Activated CD4-positive, alpha-beta T cell treated with anti-CD3 and anti-CD28 coated beads, Interleukin-2, amount 50 U/mL, for 48 hours (primary cell): ENCODE measurements at regions not wholly inside any gene's neighbourhood (a gene's known extent, or its start where the extent isn't known, plus 50 kb on each side); places are given as distances from the start of the nearest gene placed in this dataset.
"Not testable (repeated sequence)": the region's sequence is repeated elsewhere in the genome, so short reads cannot be mapped to it uniquely, and the experiment has no call there.

Experiments used
- DNase-seq, 2 experiments: peaks; one replicate each; pipeline ENCODE4 v3.0.0-alpha.2; 2020

GRCh38 chr1:14270821-14271220 is 327.7 kb upstream of the KAZN start:
- DNase-seq: no peak

DNA sequence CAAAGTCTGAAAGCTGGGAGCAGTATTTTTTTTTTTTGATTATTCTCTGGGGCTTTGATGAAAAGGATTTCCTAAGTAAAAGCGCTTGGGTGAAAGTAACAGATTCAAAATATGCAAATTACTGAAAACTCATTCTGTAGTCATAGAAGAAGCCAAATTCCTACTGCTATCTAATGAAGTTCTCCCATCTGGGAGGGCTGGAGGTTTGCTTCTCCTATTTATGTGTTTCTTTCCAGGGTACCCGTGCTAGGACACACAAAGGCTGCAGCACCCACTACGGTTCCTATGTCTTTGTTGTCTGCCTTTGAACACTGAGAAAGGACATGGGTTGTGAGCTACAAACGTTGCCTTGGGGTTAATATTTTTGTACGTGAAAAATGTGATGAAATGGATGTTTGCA is 324.7 kb upstream of the KAZN start:
- DNase-seq: no peak

- DNase-seq: not testable (repeated sequence)
Measured at GRCh38 chr1:14279891-14280290, 318.6 kb upstream of the KAZN start.

- no peak for DNase-seq
Measured at GRCh38 chr1:14280909-14281308, 317.6 kb upstream of the KAZN start.

DNA sequence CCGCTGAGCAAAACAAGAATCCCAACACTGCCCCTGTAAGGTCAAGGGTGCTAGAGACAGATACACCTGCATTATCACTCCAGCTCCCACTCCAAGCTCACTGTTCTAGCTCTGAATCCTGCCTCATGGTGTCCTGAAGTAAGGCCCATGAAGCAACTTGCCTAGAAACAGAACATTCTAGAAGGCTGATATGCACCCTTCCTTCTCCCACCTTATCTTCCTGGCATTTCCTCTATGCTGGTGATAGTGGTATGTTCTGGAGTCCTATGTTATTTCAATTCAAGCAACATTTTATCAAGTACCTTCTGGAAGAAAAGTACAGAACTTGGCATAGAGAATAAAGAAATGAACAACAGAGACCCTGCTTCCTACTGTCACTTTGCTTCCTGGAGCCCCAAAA is 317.1 kb upstream of the KAZN start:
- no peak for DNase-seq

- DNase-seq: no peak
Measured at GRCh38 chr1:14282707-14283106, 315.8 kb upstream of the KAZN start.

- no peak for DNase-seq
Measured at GRCh38 chr1:14285238-14285637, 313.2 kb upstream of the KAZN start.

GRCh38 chr1:14291182-14291581 is 307.3 kb upstream of the KAZN start:
- DNase-seq: not testable (repeated sequence)

DNA sequence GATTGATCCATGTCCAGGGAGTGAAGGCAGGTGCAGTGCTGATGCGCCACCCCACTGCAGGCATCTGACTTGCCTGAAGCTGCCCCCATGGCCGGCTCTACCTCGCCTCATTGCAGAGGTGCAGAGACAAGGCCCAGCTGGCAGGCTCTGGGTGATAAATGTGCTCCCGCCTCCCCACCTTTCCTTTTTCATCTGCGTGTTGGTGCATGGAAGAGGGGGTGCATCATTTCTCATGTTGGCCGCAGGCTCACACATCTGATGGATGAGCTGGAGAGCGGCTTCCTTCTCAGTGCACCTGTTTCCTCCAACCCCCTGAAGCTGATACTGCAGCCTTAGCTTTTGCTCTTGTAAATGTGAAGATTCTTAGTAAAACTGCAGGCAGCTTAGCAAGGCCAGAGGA is 306.0 kb upstream of the KAZN start:
- no peak for DNase-seq

- DNase-seq: no peak
Measured at GRCh38 chr1:14294006-14294405, 304.5 kb upstream of the KAZN start.

- DNase-seq: no peak
Measured at GRCh38 chr1:14294860-14295536, 303.5 kb upstream of the KAZN start.

DNA sequence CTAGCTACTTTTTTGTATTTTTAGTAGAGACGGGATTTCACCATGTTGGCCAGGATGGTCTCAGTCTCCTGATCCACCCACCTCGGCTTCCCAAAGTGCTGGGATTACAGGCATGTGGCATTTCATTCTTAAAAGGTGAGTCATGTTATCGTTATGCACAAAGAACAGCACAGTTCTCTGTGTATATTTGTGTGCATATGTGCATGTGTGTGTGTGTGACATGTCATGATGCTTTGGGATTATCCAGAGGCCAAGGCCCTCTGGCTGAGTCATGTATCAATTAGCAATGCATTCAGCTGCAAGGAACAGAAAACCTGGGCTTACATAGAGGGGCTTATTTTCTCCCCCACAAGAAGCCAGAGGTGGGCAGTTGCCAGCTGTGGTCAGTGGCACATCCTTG is 301.7 kb upstream of the KAZN start:
- DNase-seq: no peak

GRCh38 chr1:14297356-14297755 is 301.1 kb upstream of the KAZN start:
- no peak for DNase-seq

GRCh38 chr1:14298806-14299205 is 299.7 kb upstream of the KAZN start:
- no peak for DNase-seq

DNA sequence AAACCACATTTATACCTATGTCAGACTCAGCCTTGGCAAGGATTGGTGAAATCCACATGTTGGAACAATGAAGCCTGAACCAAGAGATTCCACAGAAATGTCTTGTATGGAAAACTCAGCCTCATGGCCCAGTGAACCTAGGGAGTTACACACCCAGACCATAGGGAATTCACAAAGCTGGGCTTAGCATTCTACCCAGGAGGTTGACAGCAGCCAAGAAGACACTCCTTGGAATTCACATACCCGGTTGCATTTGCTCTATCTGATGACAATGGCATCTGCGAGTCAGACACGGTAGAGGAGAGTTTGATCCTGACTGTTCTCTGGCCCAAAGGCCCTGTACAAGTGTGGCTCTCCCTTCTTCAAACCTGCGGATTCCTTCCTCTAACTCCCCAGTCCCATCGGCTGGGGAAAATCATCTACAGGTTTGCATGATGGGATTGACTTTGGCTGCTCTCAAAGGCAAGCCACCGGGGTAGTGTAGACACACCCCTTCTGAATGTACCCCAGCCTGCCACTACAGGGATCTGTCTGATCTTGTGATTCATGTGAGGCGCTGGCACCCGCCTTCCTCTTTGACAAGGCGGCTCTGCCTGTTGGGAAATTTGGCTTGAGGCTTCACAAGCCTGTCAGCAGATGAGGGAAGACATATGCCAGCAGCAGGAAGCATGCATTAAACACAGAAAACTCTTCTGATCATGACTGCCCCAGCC is 297.3 kb upstream of the KAZN start:
- no peak for DNase-seq

DNA sequence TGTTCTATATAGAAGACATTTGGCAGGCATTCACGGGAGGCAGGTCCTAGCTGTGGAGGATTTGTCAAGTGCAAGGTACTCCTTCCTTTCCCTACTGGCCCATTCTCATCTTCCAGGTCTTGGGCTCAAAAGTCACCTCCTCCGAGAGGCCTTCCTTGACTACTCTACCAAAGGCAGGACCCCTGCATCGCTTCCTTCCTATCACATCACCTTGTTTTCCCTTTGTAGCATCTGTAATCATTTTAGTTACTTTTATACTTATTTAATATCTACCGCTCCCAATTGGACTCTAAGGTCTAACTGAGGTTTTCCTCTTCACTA is 296.8 kb upstream of the KAZN start:
- no peak for DNase-seq

GRCh38 chr1:14302025-14302424 is 296.5 kb upstream of the KAZN start:
- no peak for DNase-seq

DNA sequence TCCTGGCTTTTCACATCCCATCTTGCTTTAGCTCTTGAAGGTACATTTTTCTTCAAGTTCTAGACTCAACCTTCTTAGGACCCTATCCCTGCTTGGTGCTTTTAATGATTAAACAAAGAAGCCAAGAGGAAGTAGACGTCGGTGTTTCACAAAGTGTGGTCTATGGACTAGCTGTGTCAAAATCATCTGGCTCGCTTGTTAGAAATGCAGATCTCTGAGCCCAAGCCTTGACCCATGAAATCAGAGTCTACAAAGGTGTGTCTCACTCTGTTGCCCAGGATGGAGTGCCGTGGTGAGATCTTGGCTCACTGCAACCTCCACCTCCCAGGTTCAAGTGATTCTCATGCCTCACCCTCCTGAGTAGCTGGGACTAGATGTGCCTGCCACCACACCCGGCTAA is 295.5 kb upstream of the KAZN start:
- DNase-seq: no peak

DNA sequence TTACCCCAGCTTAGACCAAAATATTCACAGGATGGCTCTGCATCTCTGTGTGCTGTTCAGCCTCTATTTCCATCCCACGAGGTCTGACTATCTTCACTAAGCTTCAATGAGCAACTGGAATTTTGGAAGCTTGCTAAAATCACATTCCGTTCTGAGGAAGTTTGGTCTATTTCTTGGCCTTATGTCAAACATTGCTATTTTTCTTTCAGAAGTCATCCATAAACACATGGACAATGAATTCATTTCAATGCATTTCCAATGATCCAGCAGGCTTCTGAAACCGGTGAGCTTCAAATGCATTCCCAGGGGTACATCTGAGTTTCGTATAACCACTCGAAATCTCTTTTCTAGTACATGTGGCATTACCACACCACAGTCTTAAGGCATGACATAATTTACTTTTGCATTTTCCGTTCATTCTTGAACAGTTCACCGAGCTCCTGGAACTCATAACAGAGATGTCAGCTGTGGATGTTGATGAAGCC is 294.1 kb upstream of the KAZN start:
- no peak for DNase-seq

GRCh38 chr1:14308460-14308859 is 290.0 kb upstream of the KAZN start:
- DNase-seq: no peak

GRCh38 chr1:14309984-14310383 is 288.5 kb upstream of the KAZN start:
- DNase-seq: no peak

DNA sequence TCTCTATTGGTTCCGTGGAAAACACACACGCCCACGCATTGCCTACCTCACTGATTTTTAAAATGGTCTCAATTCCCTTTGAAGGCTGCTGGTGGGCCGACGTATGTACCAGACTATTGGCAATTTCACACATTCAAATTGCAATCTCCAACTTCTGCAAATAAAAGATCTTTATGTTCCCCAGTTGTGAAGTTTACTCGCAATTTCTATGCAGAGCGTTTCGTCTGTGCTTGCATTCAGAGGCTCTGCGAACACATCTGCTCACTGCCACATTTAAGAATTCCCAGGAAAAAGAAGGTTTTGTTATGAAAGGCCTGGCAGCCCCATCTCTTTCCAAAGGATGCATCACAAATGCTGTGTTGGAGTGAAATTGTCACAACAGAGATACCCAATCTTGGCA is 288.0 kb upstream of the KAZN start:
- no peak for DNase-seq

DNA sequence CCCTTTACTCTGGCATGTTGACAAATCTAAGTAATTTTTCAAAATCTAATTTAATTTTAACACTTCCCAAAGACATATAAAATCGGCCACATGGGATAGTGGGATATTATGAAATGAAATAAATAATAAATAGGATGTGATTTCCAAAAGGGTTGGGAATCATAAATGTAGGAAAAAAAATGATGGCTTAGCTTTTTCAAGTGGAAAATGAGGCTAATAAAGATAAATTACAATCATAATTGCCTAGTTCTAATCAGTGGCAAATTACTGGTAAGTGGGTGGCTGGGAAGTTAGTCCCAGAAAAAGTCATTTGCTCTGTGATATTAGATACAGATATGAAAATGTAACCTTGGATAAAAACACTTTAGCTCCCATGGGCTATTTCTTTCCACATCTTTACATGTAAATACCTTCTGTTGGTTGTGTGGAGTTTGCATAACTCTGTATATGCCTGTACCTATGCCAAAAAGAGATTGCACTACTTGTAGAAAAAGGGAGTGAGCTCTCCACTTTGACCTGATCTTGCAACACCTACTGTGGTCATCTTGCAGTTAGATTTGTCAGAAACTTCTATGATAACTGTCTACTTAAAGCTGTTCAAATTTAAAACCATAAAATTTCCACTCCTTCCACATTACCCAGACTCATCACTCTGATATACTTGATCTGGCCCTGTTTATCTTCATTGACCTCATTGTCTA is 284.6 kb upstream of the KAZN start:
- DNase-seq: no peak

DNA sequence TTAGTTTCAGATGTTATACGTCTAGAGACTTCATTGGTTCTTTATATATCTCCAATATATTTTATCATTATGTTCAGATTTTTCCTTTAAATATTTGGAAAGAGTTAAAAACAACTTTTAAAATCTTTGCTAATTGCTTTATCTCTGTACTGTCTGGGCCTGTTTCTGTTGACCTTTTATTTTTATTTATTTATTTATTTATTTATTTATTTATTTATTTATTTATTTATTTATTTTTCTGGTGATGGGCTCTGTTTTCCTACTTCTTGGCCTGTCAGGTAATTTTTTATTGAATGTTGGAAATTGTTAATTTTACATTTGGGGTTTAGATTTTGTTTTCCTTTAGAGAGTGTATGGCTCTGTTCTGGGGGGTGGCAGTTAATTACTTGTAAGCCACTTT is 279.7 kb upstream of the KAZN start:
- DNase-seq: no peak
